ENCODE measurements at regions not wholly inside any gene's neighbourhood (a gene's known extent, or its start where the extent isn't known, plus 50 kb on each side); places are given as distances from the start of the nearest gene placed in this dataset.
"Not testable (repeated sequence)": the region's sequence is repeated elsewhere in the genome, so short reads cannot be mapped to it uniquely, and the experiment has no call there.

DNA sequence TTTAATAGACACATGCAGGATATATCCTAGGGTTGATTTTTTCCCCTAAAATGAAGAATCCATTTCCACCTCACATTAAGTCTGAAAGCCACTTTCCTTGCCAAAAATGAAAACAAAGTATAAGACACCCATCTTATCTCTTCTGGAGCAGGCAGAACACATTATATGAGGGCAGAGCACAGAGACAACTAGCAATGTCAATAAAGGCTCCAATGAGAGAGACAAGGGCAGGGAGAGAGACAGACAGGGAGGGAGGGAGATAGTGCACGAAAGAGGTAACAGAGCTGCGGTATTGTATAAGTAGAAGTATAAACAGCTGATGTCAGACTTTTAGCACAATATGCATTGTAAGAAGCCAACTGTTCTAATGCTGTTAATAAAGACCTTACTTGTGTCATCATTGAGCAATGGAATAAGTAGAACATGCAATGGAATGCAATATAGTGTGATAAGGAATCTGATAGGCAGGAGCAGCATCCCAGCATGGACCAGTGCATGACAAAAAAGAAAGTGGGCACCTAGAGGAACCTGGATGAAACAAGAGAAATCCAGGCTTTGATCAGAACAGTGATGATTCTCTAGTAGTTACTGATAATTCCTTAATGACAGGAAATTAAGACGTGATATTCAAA is 150.6 kb upstream of the TCF4 start:
- intact Hi-C loops (cut with DNase I), result no loop called here
- DNase-seq (no peak), ATAC-seq (ENCODE audit: poor library complexity) (no peak)

DNA sequence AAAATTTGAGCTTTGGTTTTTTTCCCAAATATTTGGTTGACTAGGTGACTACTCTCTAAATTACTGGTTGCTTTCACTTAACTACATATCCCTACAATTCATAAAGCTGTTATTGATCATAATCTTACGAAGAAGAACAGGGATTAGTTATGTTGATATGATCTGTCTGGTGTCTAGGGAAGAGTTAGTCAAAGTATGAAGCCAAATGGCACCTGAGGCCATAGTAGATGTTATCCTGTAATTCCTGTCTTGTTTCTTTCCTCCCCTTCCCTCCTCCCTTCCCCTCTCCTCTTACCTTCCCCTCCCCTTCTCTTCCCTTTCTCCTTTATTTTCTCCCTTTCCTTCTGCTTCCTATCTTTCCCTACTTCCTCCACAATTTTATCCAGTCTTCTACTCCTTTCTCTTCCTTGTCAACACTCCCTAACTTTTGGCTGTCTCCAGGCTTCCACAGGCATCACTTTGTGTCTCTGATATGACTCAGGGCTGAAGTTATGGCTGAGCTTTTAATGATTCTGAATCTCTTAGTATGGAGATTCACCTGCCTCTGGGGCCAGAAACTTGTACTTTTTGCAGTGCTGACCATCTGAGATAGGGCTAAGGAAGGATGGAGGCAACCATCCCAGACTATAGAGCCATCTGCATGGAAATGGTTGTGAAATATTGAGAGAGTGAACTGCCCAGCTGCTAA is 149.9 kb upstream of the TCF4 start:
- intact Hi-C loops (cut with DNase I), result no loop called here
- ATAC-seq (ENCODE audit: poor library complexity) (no peak), DNase-seq (no peak)

DNA sequence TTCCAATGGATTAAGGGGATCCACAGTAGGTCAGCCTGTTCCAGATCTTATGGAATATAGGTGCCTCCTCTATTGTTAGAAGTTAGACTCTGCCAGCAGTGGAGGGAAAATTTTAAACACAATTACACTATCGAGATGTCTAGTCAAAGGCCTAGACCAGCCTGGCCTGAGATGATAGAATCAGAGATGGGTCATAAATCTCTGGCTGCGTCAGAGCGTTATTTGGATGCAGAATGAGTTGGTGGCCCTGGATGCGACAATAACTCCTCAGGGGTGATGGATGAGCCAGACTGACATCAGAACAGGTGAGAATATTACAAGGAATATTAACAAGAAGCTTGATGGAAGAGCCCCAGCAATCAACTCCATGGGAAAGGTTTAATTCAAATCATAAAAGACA is 149.3 kb upstream of the TCF4 start:
- intact Hi-C loops (cut with DNase I), result no loop called here
- DNase-seq, result no peak
- ATAC-seq (ENCODE audit: poor library complexity), result no peak

DNA sequence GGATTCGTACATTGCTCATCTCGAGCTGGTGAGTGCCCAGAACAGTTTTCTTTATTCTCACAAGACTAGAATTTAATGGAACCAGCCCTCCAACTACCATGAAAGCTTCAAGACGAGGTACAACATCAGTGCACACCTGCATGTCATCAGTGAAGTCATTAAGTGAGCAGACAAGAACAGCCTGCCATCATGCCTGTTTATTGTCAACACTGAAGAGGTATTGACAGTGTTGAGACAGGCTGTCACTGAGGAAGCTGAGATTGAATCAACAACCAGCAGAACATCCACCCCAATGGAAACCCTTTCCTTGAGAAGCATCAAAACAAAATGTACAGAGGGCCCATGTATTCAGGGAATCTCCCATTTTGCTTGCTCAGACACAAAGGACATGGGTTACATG is 148.0 kb upstream of the TCF4 start:
- DNase-seq (no peak), ATAC-seq (ENCODE audit: poor library complexity) (no peak)
- intact Hi-C loops (cut with DNase I), result no loop called here

DNA sequence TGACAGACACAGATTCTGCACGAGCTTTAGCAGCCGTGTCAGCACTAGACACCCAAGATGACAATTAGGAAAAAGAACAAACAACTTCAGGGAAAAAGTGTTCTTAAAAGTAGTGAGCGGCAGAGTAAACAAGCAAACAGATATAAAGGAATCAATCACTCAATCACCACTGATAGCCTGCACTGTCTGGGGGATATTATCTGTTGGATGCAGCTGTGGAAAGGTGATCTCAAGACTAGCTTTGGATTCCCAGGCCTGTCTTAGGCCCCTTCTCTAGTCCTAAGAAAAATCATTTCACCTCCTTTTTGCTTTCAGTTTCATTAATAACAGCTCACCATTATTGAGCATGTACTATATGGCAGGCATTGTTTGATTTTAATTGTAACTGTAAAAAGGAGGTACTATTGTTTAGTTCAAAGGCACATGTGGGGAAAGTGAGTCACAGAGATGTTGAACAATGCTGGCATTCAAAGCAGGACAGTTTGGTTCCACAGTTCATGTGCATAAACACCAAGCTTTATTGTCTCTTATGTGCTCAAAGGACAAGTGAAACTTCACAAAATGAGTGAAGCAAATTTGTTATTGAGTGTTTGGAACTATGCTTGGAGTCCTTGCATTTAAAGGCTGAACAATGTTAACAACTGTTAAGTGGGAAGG is 147.3 kb upstream of the TCF4 start:
- ATAC-seq (ENCODE audit: poor library complexity), result no peak
- intact Hi-C loops (cut with DNase I), result no loop called here
- no peak for DNase-seq

DNA sequence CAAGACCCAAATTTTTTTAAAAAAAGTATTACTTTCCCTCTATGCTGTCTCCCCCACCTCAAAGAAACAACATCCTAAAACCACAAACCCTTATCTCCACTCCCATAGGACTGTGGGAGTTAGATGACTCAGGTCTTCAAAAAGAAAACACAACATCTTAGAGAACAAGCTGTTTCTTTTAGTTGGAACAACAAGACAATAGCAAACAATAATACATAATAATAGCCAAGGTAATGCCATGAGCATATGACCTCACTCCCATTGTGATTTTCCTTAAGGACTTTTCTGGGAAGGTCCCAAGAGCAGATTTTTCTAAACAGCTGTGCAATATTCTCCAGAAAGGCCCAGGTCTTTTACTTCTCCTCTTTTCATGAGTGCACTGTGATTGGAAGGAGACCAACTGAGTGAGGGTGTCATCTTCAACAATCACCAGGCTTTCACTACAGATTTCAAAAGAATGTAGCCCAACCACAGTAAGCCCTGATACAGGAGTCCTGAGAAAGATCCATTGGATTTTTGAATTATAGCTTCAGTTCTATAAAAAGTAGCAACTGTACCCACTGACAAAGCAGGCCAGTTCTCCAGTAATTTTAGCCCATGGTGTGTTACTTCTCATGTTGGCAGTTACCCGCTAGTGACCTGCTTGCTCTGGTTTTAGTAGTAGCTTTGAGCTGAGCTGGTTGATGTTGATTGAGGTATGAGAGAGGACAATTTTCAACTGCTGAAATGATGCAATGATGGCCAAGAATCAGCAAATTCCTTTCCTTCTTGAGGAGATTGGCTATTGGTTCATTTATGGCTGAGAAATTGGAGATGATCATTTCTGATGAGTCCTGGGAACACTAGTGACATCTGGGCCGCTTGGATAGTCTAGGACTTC is 144.5 kb upstream of the TCF4 start:
- ATAC-seq (ENCODE audit: poor library complexity), result peak; percentile 61
- intact Hi-C loops (cut with DNase I), result no loop called here
- DNase-seq, result no peak

DNA sequence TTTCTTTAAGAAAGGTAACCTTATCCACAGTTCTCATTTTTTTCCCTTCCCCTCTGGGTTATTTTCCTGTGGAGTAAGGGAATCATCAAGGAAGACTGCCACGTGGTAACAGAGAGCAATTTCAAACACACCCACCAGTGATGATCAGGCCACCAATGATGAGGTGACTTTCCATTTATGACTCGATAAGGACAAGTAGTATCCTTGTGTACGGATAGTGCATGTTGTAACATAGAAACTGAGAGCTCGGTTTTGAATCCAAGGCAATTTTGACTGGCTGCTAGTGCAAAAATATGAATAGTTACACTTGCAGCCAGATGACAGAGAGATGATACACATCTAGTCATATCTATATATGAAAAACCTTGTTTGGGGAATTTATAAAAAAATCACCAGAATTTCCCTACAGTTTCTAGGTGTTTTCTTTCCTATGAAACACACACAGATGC is 143.6 kb upstream of the TCF4 start:
- ATAC-seq (ENCODE audit: poor library complexity), result no peak
- intact Hi-C loops (cut with DNase I), result no loop called here
- DNase-seq, result no peak

DNA sequence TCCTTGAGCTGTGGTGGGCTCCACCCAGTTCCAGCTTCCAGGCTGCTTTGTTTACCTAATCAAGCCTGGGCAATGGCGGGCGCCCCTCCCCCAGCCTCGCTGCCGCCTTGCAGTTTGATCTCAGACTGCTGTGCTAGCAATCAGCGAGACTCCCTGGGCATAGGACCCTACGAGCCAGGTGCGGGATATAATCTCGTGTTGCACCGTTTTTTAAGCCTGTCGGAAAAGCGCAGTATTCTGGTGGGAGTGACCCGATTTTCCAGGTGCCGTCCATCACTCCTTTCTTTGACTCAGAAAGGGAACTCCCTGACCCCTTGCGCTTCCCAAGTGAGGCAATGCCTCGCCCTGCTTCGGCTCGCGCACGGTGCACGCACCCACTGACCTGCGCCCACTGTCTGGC is 133.0 kb upstream of the TCF4 start:
- ATAC-seq (ENCODE audit: poor library complexity); intact Hi-C loops (cut with DNase I); DNase-seq: not testable (repeated sequence)

DNA sequence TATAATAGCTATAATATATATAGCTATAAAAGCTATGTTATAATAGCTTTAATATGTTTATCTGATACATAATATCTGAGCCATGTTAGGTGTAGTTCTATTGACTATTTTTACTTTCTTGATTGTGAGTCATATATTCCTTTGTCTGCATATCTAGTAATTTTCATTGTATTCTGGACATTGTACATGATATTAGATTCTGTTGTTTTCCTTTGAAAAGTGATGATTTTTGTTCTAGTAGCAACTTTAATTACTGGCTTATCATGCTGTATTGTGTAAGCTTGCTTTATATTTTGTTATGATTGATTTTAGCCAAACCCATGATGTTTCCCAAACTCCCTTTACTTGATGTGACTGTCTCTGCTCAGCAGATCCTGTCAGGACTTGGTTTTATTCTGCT is 125.7 kb upstream of the TCF4 start:
- DNase-seq (no peak), ATAC-seq (ENCODE audit: poor library complexity) (no peak)
- intact Hi-C loops (cut with DNase I), result no loop called here

DNA sequence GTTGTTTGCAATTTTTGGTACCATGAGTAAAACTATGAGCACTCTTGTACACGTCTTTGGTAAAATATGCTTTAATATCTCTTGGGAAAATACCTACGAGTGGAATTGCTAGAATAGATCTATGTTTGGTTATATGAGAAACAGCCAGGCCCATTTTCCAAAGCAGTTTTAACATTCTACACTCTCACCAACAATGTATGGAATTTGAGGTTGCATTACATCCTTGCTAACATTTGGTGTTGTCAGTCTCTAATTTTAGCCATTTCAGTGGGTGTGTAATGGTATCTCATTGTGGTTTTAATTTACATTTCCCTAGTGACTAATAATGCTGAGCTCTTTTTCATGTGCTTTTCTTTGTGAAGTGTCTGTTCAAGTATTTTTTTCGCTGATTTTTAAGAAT is 118.9 kb upstream of the TCF4 start:
- ATAC-seq (ENCODE audit: poor library complexity), result no peak
- no peak for DNase-seq
- intact Hi-C loops (cut with DNase I), result no loop called here

DNA sequence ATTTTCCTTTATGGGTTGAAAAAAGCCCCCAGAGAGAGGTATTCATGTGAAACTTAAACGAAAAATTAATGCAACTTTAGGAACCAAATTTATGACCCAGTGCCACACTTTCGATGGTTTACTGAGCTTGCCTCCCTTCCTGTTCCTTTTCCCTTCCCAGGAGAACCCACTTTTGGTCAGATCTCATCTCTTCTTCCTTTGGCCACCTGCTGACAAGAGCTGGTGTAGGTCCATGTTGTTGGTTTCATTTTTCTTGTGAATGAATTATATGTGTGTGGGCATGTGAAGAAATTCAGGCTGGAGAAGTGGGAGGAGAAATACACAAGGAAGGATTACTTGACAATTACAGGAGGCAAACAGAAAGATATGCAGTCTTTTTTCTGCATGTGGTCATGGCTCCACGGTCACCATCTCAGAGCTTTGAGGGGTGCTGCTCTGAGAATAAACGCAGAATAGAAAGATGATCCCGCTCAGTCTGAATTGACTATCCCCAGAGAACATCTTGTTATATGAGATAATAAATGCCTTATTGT is 111.3 kb upstream of the TCF4 start:
- ATAC-seq (ENCODE audit: poor library complexity), result no peak
- intact Hi-C loops (cut with DNase I), result no loop called here
- no peak for DNase-seq

DNA sequence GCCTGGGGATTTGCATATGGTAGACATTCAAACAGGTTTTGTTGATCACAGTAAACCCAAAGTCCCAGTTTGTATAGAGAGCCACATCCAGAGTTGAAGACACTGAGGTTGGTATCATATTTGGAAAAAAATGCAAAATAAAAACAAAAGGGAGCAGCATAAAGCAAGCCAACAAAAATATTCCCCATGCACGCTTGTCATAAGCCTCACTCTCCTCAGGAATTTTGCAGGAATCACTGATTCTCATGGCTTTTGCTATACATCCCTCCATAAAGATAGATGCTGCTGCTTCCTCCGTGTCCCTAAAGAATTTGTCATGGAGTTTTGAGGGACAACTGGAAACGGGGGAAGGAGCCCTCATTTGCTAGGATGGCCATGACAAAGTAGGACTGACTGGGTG is 108.8 kb upstream of the TCF4 start:
- ATAC-seq (ENCODE audit: poor library complexity), result no peak
- DNase-seq, result no peak
- intact Hi-C loops (cut with DNase I), result no loop called here

DNA sequence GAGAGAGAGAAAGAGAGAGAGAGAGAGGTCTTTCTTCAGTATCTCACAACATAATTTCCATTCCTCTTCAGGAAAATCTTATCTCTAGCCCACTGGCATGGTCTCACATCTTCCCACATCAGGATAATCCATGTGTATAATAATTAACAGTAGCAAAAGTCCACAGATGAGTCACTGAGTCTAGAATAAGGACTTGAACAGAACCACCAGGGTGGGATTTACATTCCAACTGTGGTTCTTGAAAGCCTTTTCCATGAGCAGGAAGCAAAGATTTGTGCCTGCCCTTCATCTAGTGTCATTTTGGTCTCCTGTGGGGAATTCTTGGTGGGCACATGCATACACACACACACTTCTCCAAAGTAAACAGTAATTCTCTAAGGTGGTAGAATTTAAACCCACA is 107.1 kb upstream of the TCF4 start:
- ATAC-seq (ENCODE audit: poor library complexity), result no peak
- intact Hi-C loops (cut with DNase I), result no loop called here

DNA sequence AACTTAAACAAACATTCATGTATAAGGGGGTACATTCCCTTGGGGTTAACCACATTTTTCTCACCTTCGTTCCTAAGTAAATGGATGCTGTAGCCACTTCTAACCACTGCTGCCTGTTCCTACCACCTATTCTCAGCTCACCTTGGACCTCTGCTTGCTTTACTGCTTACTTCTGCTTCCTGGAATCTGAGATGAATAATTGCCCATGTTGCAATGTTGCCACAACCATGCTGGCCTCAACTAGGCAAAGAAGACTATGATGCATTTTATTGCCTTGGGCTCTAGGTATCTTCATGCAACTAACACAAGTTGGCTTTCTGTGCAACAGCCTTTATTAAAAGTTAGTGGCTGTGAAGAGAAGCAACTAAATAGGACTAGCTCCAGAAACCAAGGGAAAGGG is 106.3 kb upstream of the TCF4 start:
- intact Hi-C loops (cut with DNase I), result no loop called here

More for the DNA sequence above, 107.1 kb upstream of the TCF4 start:
- no peak for DNase-seq

DNA sequence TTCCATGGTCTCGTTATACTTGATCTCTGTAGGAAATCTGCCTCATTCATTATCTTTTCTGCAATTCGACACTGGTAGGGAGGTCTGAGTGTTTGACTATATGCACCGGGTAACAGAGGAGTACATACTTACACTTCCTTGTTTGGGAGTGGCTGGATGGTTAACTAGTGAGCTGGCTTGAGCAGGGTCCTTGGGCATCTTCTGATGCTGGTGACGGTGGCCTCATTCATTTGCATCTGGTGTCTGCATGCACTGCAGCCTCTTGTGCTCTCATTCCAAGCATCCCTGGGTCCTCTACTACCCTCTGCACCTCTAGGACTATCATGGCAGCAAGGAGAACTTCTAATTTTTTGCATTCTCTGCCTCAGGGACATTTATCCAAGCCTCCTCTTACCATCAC is 100.0 kb upstream of the TCF4 start:
- DNase-seq, result no peak
- ATAC-seq (ENCODE audit: poor library complexity), result no peak
- intact Hi-C loops (cut with DNase I), result no loop called here

More for the DNA sequence above, 106.3 kb upstream of the TCF4 start:
- DNase-seq (no peak), ATAC-seq (ENCODE audit: poor library complexity) (no peak)

DNA sequence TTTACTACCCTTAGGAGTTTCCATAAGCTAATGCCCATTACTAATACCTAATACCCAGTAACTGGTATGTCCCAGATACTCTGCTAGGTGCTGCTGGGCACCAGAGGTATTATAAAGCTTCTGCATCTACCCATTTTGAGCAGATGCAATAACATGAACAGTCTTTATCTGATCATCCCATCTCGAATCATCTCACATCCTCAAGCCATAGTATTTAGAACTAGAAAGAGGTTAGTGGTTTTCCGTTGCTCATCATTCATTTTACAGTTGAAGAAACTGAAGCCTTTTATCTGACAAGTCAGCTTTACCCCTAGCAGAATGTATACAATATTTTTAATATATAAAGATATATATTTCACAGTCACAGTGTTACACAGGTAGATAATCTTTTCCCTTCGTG is 99.1 kb upstream of the TCF4 start:
- intact Hi-C loops (cut with DNase I), result no loop called here
- DNase-seq, result no peak
- ATAC-seq (ENCODE audit: poor library complexity), result no peak

DNA sequence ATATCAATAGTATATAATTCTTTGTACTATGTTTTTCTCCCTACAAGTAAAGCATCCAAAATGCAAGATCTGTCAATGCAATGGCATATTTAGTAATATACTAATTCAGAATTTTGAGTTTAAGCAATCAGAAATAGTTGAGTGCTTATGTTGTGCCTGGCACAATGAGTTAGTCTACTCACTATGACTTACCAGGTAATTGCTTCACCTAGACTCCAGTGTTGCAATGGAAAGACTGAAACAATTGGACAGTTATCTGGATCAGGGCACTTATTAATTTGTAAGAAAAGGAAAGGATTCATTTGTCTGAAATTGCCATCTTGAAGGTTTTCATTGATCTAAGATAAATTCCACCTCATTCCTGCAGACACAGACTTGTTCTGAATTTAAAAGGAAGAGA is 97.6 kb upstream of the TCF4 start:
- intact Hi-C loops (cut with DNase I), result no loop called here
- DNase-seq (no peak), ATAC-seq (ENCODE audit: poor library complexity) (no peak)

DNA sequence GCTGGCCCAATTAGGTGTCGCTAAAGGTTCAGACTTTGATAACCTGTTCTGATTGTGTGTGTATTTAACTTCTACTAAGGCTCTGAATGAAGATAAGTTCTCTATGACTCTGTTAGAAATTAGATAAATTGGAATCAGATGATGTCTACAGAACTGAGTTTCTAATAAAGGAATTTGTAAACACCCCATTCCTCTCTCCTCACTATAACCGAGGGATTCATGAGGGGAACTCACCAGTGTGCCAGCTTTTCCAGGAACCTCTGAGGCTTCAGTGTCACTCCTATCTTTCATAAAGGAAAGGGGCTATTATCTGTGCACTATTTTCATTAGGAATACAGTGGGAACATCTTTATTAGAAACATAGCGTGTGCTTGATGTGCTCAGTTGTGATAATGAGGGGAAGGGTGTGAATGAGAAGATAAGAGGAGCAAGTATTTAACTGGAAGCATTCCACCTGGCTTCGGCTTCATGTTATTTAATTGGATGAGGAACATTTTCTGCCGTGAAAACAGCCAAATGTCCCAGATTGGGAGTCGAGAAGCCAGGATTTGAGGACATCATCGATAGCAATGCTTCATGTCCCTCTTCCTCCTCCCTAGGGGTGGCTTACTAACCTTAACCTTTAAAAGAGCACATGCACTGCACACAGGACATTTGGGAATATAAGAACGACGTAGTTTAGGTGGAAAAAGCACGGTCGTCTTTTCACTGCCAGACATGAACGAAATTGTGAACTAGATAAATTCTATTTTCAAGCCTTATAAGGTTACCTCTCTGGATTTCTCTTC is 84.8 kb upstream of the TCF4 start:
- DNase-seq (no peak), ATAC-seq (ENCODE audit: poor library complexity) (no peak)
- intact Hi-C loops (cut with DNase I), result no loop called here
